T-helper 1 cell treated with Interleukin-12 subunit alpha and Interleukin-12 subunit beta and Interleukin-4 antibody, amounts not matched to agents 30 μg/mL and 1 μg/mL, for 36 hours (primary cell): ENCODE measurements at regions not wholly inside any gene's neighbourhood (a gene's known extent, or its start where the extent isn't known, plus 50 kb on each side); places are given as distances from the start of the nearest gene placed in this dataset.

Source experiments
- H3K27ac Mint-ChIP-seq: one replicate; pipeline ENCODE4 v1.8.0; 2021; ENCODE audit warnings: mild to moderate bottlenecking, mixed read lengths
- H3K27me3 Mint-ChIP-seq: one replicate; pipeline ENCODE4 v1.8.0; 2021; ENCODE audit warnings: low read depth, mixed read lengths
- H3K36me3 Mint-ChIP-seq: one replicate; pipeline ENCODE4 v1.8.0; 2021; ENCODE audit warnings: low read depth, mixed read lengths
- H3K4me1 Mint-ChIP-seq: one replicate; pipeline ENCODE4 v1.8.0; 2021; ENCODE audit warnings: low read depth, mixed read lengths
- H3K4me3 Mint-ChIP-seq: one replicate; pipeline ENCODE4 v1.8.0; 2021; ENCODE audit warnings: mild to moderate bottlenecking, moderate library complexity, mixed read lengths
- H3K9me3 Mint-ChIP-seq: one replicate; pipeline ENCODE4 v1.8.0; 2021; ENCODE audit warnings: mixed read lengths

- Mint-ChIP-seq H3K9me3 (no peaks in the 10 kb centered on the region), H3K27me3 (no peaks in the 10 kb centered on the region), H3K4me1 (no peaks in the 10 kb centered on the region), H3K27ac (no peak overlapping the region), H3K4me3 (no peak overlapping the region), H3K36me3 (no peaks in the 10 kb centered on the region)
Observed at GRCh38 chr7:91668217-91668616, 212.3 kb downstream of the MTERF1 start.

GRCh38 chr7:91671245-91671644, 209.3 kb downstream of the MTERF1 start:
- no peak overlapping the region for H3K27ac Mint-ChIP-seq
- no peaks in the 10 kb centered on the region for H3K9me3 Mint-ChIP-seq
- H3K4me3 Mint-ChIP-seq = no peak overlapping the region
- no peaks in the 10 kb centered on the region for H3K27me3 Mint-ChIP-seq
- H3K36me3 Mint-ChIP-seq = no peaks in the 10 kb centered on the region
- no peaks in the 10 kb centered on the region for H3K4me1 Mint-ChIP-seq

GRCh38 chr7:91674470-91674869, 206.0 kb downstream of the MTERF1 start:
- H3K27ac Mint-ChIP-seq = no peak overlapping the region
- no peak overlapping the region for H3K4me3 Mint-ChIP-seq
- no peaks in the 10 kb centered on the region for H3K36me3 Mint-ChIP-seq
- H3K9me3 Mint-ChIP-seq = peaks cover 4% of the 10 kb centered on the region
- no peaks in the 10 kb centered on the region for H3K4me1 Mint-ChIP-seq
- H3K27me3 Mint-ChIP-seq = no peaks in the 10 kb centered on the region

GRCh38 chr7:91681718-91682117, 198.8 kb downstream of the MTERF1 start:
- Mint-ChIP-seq H3K4me3 (no peak overlapping the region), H3K27me3 (no peaks in the 10 kb centered on the region), H3K4me1 (no peaks in the 10 kb centered on the region), H3K9me3 (peaks cover 23% of the 10 kb centered on the region), H3K27ac (no peak overlapping the region), H3K36me3 (no peaks in the 10 kb centered on the region)

- Mint-ChIP-seq H3K27me3 (no peaks in the 10 kb centered on the region), H3K4me3 (no peak overlapping the region), H3K9me3 (peaks cover 23% of the 10 kb centered on the region), H3K36me3 (no peaks in the 10 kb centered on the region), H3K4me1 (no peaks in the 10 kb centered on the region), H3K27ac (no peak overlapping the region)
Observed at GRCh38 chr7:91683823-91684222, 196.7 kb downstream of the MTERF1 start.

GRCh38 chr7:91685544-91685943, 195.0 kb downstream of the MTERF1 start:
- H3K4me1 Mint-ChIP-seq = no peaks in the 10 kb centered on the region
- no peak overlapping the region for H3K27ac Mint-ChIP-seq
- peaks cover 10% of the 10 kb centered on the region for H3K9me3 Mint-ChIP-seq
- no peaks in the 10 kb centered on the region for H3K36me3 Mint-ChIP-seq
- no peaks in the 10 kb centered on the region for H3K27me3 Mint-ChIP-seq
- H3K4me3 Mint-ChIP-seq = no peak overlapping the region

GRCh38 chr7:91690541-91691070, 189.9 kb downstream of the MTERF1 start:
- H3K36me3 Mint-ChIP-seq = no peaks in the 10 kb centered on the region
- H3K9me3 Mint-ChIP-seq = no peaks in the 10 kb centered on the region
- H3K4me1 Mint-ChIP-seq = no peaks in the 10 kb centered on the region
- no peak overlapping the region for H3K4me3 Mint-ChIP-seq
- H3K27me3 Mint-ChIP-seq = no peaks in the 10 kb centered on the region
- no peak overlapping the region for H3K27ac Mint-ChIP-seq

GRCh38 chr7:91691865-91692264, 188.6 kb downstream of the MTERF1 start:
- Mint-ChIP-seq H3K9me3 (no peaks in the 10 kb centered on the region), H3K27ac (no peak overlapping the region), H3K4me1 (no peaks in the 10 kb centered on the region), H3K4me3 (no peak overlapping the region), H3K36me3 (no peaks in the 10 kb centered on the region), H3K27me3 (no peaks in the 10 kb centered on the region)

- Mint-ChIP-seq H3K27ac (no peak overlapping the region), H3K4me3 (no peak overlapping the region), H3K36me3 (no peaks in the 10 kb centered on the region), H3K4me1 (no peaks in the 10 kb centered on the region), H3K27me3 (no peaks in the 10 kb centered on the region), H3K9me3 (no peaks in the 10 kb centered on the region)
Observed at GRCh38 chr7:91692800-91693199, 187.7 kb downstream of the MTERF1 start.

- no peaks in the 10 kb centered on the region for H3K36me3 Mint-ChIP-seq
- no peaks in the 10 kb centered on the region for H3K4me1 Mint-ChIP-seq
- H3K27ac Mint-ChIP-seq = no peak overlapping the region
- peaks cover 7% of the 10 kb centered on the region for H3K9me3 Mint-ChIP-seq
- no peak overlapping the region for H3K4me3 Mint-ChIP-seq
- no peaks in the 10 kb centered on the region for H3K27me3 Mint-ChIP-seq
Observed at GRCh38 chr7:91694351-91694841, 186.1 kb downstream of the MTERF1 start.

GRCh38 chr7:91710881-91711280, 169.6 kb downstream of the MTERF1 start:
- Mint-ChIP-seq H3K36me3 (no peaks in the 10 kb centered on the region), H3K4me3 (no peak overlapping the region), H3K9me3 (peaks cover 14% of the 10 kb centered on the region)

DNA sequence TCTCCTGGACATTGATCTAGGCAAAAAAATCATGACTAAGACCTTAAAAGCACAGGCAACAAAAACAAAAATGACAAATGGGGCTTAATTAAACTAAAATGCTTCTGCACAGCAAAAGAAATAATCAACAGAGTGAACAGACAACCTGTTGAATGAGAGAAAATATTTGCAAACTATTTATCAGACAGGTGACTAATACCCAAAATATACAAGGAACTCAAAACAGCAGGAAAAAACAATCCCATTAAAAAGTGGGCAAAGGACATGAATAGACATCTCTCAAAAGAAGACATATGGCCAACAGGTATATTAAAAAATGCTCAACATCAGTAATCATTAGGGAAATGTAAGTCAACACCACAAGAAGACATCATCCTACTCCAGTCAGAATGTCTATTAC, 166.8 kb downstream of the MTERF1 start:
- H3K4me3 Mint-ChIP-seq = no peak overlapping the region
- no peaks in the 10 kb centered on the region for H3K27me3 Mint-ChIP-seq
- H3K27ac Mint-ChIP-seq = no peak overlapping the region
- H3K36me3 Mint-ChIP-seq = no peaks in the 10 kb centered on the region
- peaks cover 10% of the 10 kb centered on the region for H3K9me3 Mint-ChIP-seq
- no peaks in the 10 kb centered on the region for H3K4me1 Mint-ChIP-seq

More at GRCh38 chr7:91710881-91711280, 169.6 kb downstream of the MTERF1 start:
- no peak overlapping the region for H3K27ac Mint-ChIP-seq
- no peaks in the 10 kb centered on the region for H3K4me1 Mint-ChIP-seq
- H3K27me3 Mint-ChIP-seq = no peaks in the 10 kb centered on the region

DNA sequence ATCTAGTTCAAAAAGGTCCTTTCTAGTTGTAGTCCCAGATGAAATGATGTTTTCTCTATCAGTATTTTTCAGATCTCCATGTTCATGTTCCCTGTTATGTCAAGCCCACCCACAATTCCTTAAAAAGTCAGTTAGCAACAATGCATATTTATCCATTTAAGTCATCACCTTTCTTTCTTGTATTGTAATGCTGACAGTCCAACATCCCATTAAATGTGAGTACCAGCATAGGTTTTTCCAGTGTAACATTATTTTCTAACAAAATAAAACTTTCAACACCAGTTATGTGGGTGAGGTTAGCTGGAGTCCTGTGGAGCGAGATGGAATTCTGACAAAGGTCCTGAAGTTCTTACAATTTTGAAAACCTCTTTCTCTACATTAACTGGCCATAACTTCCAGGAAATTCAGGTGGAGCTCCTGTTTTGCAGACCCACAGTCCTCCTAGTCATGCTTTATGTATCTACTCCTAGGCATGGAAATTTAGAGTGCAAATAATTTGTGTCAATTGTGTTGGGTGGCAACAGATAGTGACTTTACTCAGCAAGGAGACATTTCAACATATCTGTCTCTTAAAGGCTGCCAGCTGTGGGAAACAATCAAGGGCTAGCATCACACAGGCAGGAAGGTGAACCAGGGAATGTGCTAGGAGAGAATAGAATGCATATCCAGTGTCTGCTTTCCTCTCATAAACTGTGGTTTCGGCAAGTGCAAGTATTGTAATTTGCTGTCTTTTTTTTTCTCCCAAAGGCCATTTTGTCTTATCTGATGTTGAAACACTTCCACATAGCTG, 162.6 kb downstream of the MTERF1 start:
- H3K36me3 Mint-ChIP-seq = no peaks in the 10 kb centered on the region
- no peak overlapping the region for H3K4me3 Mint-ChIP-seq
- no peaks in the 10 kb centered on the region for H3K4me1 Mint-ChIP-seq
- H3K9me3 Mint-ChIP-seq = peaks cover 11% of the 10 kb centered on the region
- no peak overlapping the region for H3K27ac Mint-ChIP-seq
- H3K27me3 Mint-ChIP-seq = no peaks in the 10 kb centered on the region

DNA sequence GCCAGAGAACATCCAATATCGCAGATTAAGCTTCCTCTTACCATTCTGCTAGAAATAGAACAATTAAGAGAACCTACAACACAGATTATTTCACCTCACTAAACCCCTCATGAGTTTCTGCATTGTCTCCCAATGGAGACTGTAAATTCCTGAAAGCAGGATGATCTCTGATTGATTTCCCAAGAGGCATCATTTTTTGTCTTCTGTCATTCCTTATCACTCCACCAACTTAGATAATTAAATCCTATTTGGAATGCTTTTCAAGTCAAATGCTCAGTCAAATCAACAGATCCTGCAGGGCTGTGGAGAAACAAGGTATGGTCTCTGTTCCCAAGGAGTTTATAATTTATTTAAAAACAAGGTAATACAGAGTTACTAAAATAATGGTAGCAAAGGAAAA, 161.5 kb downstream of the MTERF1 start:
- no peaks in the 10 kb centered on the region for H3K4me1 Mint-ChIP-seq
- no peak overlapping the region for H3K27ac Mint-ChIP-seq
- H3K27me3 Mint-ChIP-seq = no peaks in the 10 kb centered on the region
- no peaks in the 10 kb centered on the region for H3K36me3 Mint-ChIP-seq
- H3K9me3 Mint-ChIP-seq = peaks cover 11% of the 10 kb centered on the region
- H3K4me3 Mint-ChIP-seq = no peak overlapping the region

GRCh38 chr7:91720260-91720937, 160.1 kb downstream of the MTERF1 start:
- Mint-ChIP-seq H3K27ac (no peak overlapping the region), H3K4me3 (no peak overlapping the region), H3K36me3 (no peaks in the 10 kb centered on the region), H3K27me3 (no peaks in the 10 kb centered on the region), H3K9me3 (peaks cover 11% of the 10 kb centered on the region), H3K4me1 (no peaks in the 10 kb centered on the region)
